Testis (tissue), 2 donors: ENCODE measurements at regions not wholly inside any gene's neighbourhood (a gene's known extent, or its start where the extent isn't known, plus 50 kb on each side); places are given as distances from the start of the nearest gene placed in this dataset.

ENCODE experiments used
- DNase-seq: peaks from one replicate; pipeline ENCODE4 v3.0.0-alpha.2; 2019
- H3K27ac ChIP-seq, 2 donors: fragments of 200-600 bp; sonication (generic); one replicate each; pipeline ENCODE4 v1.5.1; 2019
- H3K27me3 ChIP-seq: fragments of 200-600 bp; sonication (generic); one replicate; pipeline ENCODE4 v1.5.1; 2019
- H3K36me3 ChIP-seq: fragments of 200-600 bp; sonication (generic); one replicate; pipeline ENCODE4 v1.5.1; 2017; ENCODE audit warnings: low read depth; ENCODE audit errors: missing control alignments
- H3K4me1 ChIP-seq: fragments of 200-600 bp; sonication (generic); one replicate; pipeline ENCODE4 v1.5.1; 2019
- H3K4me3 ChIP-seq, 2 donors: fragments of 200-600 bp; sonication (generic); one replicate each; pipeline ENCODE4 v1.5.1; 2017 to 2019
- H3K9me3 ChIP-seq: fragments of 200-600 bp; sonication (generic); one replicate; pipeline ENCODE4 v1.5.1; 2017
- CTCF ChIP-seq, 3 experiments: fragments of 450-650 bp in 2 of 3; fragments of 200-600 bp in 1 of 3; sonication (generic) in 1 of 3; IDR thresholded peaks; one replicate each; pipeline ENCODE4 v1.5.1; 2016 to 2019; ENCODE audit warnings: antibody characterized with exemption in 3 of 3, mild to moderate bottlenecking in 2 of 3, moderate library complexity in 1 of 3
- POLR2A ChIP-seq: fragments of 450-650 bp; IDR thresholded peaks from one replicate; pipeline ENCODE4 v1.6.1; 2017; ENCODE audit warnings: antibody characterized with exemption, mild to moderate bottlenecking, moderate library complexity
- WGBS, 2 donors: methylation state at CpG; one replicate each; pipeline ENCODE4 v1.1.5; 2018; 5-methylcytosine and 5-hydroxymethylcytosine counted together
- intact Hi-C: fragments of 100-400 bp; cut with DNase I; formaldehyde crosslinking; loops from one replicate; pipeline ENCODE4 v1.15.1; 2023; ENCODE audit warnings: low total_unique reads

- no peaks in the 10 kb centered on the region for H3K9me3 ChIP-seq
- H3K4me1 ChIP-seq = no peaks in the 10 kb centered on the region
- no peak overlapping the region for H3K27ac ChIP-seq
- H3K36me3 ChIP-seq = no peaks in the 10 kb centered on the region
- DNase-seq = no peak
- H3K27me3 ChIP-seq = no peaks in the 10 kb centered on the region
- TF ChIP-seq POLR2A (no peak), CTCF (IDR thresholded peaks at IDR 0.05) (no peak)
- intact Hi-C loops = no loop called here
- H3K4me3 ChIP-seq = no peak overlapping the region
- 55 to 59% methylated on average over 3 of the region's 3 CpGs for WGBS, 2 donors
These were observed 134.1 kb upstream of the RAB4A start for GRCh38 chr1:229136822-229137221.

GRCh38 chr1:229137271-229137670 lies 133.6 kb upstream of the RAB4A start:
- Histone ChIP-seq H3K27me3 (no peaks in the 10 kb centered on the region), H3K27ac (no peak overlapping the region), H3K9me3 (no peaks in the 10 kb centered on the region), H3K4me3 (no peak overlapping the region), H3K4me1 (no peaks in the 10 kb centered on the region), H3K36me3 (no peaks in the 10 kb centered on the region)
- no peak for DNase-seq
- intact Hi-C loops = no loop called here
- TF ChIP-seq CTCF (IDR thresholded peaks at IDR 0.05) (no peak), POLR2A (no peak)

GRCh38 chr1:229138058-229138457 lies 132.9 kb upstream of the RAB4A start:
- intact Hi-C loops = no loop called here
- Histone ChIP-seq H3K4me1 (no peaks in the 10 kb centered on the region), H3K27me3 (no peaks in the 10 kb centered on the region), H3K4me3 (no peak overlapping the region), H3K36me3 (no peaks in the 10 kb centered on the region), H3K27ac (no peak overlapping the region), H3K9me3 (no peaks in the 10 kb centered on the region)
- no peak for TF ChIP-seq CTCF (IDR thresholded peaks at IDR 0.05)
- no peak for TF ChIP-seq POLR2A
- 83 to 89% methylated on average over 3 of the region's 3 CpGs for WGBS, 2 donors
- DNase-seq = no peak

GRCh38 chr1:229139331-229140118 lies 131.4 kb upstream of the RAB4A start:
- WGBS, 2 donors = 78 to 88% methylated on average over 12 of the region's 12 CpGs

More at GRCh38 chr1:229139331-229140118, 131.4 kb upstream of the RAB4A start:
- no peak overlapping the region for H3K4me3 ChIP-seq
- H3K4me1 ChIP-seq = no peaks in the 10 kb centered on the region
- TF ChIP-seq CTCF (IDR thresholded peaks at IDR 0.05) (no peak), POLR2A (no peak)
- intact Hi-C loops = no loop called here
- H3K27ac ChIP-seq = no peak overlapping the region
- H3K27me3 ChIP-seq = no peaks in the 10 kb centered on the region
- H3K36me3 ChIP-seq = no peaks in the 10 kb centered on the region
- DNase-seq = no peak
- no peaks in the 10 kb centered on the region for H3K9me3 ChIP-seq
